Fibroblast of villous mesenchyme (primary cell): ENCODE measurements at regions not wholly inside any gene's neighbourhood (a gene's known extent, or its start where the extent isn't known, plus 50 kb on each side); places are given as distances from the start of the nearest gene placed in this dataset.
A peak's percentile ranks its signal among the peaks of the same experiment; 100 is the strongest.

Experiments used
- DNase-seq: peaks from one replicate; pipeline ENCODE4 v3.0.0-alpha.2; 2010; ENCODE audit warnings: low read depth
- H3K4me3 ChIP-seq: 2 replicates; pipeline ENCODE4 v1.5.1; 2011; ENCODE audit warnings: low read depth, mild to moderate bottlenecking, low read length
- TF ChIP-seq, protein P1 (sequence below): IDR thresholded peaks from 2 replicates; pipeline ENCODE4 v1.5.1; 2012; ENCODE audit warnings: low read depth, mild to moderate bottlenecking, low read length; ENCODE audit not compliant: insufficient read depth

DNA sequence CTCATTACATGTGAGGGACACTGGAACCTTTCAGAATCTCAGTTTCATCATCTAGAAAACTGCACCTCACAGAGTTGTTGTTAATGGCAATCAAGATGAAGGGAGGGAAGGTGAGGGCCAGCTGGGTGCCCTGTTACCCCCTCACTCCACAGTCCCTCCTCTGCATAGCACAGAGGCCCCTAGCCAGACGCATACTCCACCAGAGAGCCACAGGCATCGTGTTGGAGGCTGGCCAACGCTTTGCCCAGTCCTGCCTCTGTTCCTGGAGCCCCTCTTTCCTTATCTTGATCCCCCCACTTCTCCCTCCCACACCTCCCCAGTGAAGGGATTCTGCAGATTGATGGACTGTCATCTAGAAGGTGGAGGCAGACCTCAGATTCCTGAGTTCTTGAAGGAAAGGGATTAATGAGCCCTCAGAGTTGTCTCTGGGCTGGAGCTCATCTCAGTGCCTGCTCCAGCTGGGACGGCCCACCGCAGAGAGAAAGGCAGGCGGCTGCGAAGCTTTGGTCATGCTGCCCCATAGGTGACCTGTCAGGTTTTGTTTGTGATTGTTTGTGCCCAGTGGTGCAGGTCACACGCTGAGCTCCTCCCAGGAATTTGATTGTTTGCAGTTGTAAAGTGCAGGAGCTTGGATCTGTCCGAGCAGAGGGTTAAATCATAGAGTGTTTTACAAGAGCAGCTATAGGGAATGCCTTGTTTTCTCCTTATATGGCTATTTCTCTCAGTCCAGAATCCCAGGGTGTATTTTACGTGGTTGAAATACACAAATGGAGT is 487.3 kb downstream of the CCDC171 start:
- no peak overlapping the region for H3K4me3 ChIP-seq

DNA sequence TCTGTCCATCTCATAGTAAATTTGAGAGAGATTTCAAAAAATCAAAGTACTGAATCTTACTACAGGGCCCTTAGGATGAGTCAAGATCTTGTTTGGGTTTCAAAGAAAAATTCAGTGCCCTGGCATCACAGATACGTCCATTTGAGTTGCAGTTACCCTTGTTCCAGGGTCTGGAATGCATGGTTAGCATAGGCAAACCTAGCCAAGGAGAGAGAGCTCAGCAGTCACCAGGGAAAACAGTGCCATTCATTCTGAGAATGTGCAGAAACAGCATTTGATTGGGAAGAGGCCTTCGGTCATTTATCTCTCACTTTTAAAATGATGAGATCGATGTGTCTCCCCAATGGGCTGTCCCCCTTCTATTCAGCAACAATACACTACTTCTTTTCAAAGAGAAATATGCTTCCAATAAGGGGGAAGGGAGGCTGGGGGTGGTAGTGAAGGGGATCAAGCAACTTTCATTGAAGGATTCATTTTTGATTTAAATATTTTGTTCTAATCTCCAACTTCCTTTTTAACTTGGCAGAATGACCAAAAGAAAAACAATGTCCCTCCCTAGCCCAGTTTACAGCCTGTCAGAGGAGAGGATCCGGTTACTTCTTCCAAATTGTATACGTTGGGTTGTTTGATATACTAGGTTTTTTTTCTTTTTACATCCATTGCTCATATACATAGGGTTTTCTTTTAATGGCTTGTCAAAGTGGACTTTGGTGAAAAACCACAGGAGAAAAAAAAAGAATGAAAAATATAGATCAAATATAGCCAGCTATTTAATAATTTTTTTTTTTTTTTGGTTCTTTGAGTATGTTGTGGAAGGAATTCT is 491.1 kb downstream of the CCDC171 start:
- TF ChIP-seq, protein P1, sequence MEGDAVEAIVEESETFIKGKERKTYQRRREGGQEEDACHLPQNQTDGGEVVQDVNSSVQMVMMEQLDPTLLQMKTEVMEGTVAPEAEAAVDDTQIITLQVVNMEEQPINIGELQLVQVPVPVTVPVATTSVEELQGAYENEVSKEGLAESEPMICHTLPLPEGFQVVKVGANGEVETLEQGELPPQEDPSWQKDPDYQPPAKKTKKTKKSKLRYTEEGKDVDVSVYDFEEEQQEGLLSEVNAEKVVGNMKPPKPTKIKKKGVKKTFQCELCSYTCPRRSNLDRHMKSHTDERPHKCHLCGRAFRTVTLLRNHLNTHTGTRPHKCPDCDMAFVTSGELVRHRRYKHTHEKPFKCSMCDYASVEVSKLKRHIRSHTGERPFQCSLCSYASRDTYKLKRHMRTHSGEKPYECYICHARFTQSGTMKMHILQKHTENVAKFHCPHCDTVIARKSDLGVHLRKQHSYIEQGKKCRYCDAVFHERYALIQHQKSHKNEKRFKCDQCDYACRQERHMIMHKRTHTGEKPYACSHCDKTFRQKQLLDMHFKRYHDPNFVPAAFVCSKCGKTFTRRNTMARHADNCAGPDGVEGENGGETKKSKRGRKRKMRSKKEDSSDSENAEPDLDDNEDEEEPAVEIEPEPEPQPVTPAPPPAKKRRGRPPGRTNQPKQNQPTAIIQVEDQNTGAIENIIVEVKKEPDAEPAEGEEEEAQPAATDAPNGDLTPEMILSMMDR = no peak
- no peak for DNase-seq
- H3K4me3 ChIP-seq = no peak overlapping the region

More for the DNA sequence above, 487.3 kb downstream of the CCDC171 start:
- peak; percentile 71 for DNase-seq
- TF ChIP-seq, protein P1 = no peak

DNA sequence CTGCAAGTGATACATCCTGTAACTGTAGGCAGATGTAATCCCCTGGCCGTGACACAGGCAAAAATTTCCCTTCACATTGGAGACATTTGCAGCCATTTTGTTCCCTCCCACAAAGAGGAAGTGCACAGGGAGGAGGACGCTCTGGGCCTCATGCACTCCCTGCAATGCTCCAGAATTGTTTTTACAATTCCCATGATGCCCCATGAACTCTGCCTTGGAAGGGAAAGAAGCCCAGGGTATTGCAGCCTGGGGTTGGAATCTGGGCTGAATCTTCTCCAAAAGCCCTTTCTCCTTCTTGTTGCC is 491.7 kb downstream of the CCDC171 start:
- TF ChIP-seq, protein P1 = no peak
- H3K4me3 ChIP-seq = no peak overlapping the region
- DNase-seq = no peak

DNA sequence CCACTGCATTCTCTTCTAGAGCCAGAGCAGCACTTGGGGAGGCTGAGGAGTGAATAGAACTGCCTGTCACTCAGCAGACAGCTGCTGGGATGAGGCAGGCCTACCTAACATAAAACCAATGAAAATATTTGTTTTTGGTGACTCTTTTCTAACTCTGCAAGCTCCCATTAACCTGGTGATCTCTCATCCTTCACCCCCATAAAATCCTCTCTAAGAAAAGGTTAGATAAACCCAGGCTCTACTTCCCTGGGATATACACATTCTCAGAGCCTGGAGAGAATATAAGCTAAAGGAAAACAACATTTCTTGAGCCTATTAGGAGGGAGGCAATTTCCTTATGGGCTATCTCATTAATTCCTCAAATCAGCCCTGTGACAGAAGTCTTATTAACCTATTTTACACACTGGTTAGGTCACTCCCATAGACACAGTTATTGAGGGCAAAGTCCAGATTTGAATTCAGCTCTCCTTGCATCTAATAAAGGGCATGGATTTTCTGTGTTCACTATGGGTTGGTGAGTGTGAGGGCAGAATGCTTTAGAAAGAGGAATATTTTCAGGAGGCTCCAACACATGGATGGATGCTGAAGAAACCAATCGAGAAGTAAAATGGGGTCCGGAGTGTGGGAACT is 492.9 kb downstream of the CCDC171 start:
- DNase-seq = no peak
- TF ChIP-seq, protein P1 = no peak
- H3K4me3 ChIP-seq = no peak overlapping the region

DNA sequence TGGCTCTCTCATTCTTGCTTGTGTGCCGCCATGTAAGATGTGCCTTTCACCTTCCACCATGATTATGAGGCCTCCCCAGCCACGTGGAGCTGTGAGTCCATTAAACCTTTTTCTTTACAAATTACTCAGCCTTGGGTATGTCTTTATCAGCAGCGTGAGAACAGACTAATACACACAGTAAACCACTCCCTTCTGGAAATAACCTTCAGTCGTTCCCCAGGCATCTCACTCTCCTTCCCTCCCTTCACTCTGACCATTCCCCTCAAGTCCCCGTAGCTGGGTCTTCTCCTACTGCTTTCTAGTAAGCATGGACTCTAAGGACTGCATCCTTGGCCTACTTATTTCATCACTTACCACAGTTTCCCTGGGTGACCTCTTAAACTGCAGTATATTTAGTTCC is 493.9 kb downstream of the CCDC171 start:
- DNase-seq = no peak
- TF ChIP-seq, protein P1 = no peak
- no peak overlapping the region for H3K4me3 ChIP-seq

DNA sequence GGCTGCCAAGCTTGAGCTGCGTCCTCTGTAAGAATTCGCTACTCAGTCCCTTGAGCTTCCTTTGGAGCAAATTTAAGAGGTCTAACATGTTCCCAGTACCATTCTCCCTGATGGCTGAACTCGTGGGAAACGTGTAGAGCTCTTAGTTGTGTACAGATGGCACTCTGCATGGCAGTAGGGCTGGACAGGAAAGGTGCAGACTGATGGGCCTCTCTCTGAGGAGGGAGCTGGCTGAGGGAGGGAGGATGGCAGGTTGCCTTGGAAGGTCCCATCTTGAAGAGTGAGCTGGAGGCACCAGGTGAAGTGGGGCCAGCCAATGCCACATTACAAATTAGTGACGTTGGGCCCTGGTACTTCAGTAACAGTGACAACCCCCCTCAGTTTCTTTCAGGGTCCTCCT is 495.3 kb downstream of the CCDC171 start:
- no peak overlapping the region for H3K4me3 ChIP-seq
- DNase-seq = no peak
- TF ChIP-seq, protein P1 = no peak
